Sigmoid colon (tissue), 4 donors: ENCODE measurements at regions not wholly inside any gene's neighbourhood (a gene's known extent, or its start where the extent isn't known, plus 50 kb on each side); places are given as distances from the start of the nearest gene placed in this dataset.

Experiments used
- CTCF ChIP-seq, 4 experiments: fragments of 450-650 bp in 3 of 4; fragments of 200-600 bp in 1 of 4; IDR thresholded peaks; one replicate each; pipeline ENCODE4 v1.5.1; 2016 to 2019; ENCODE audit warnings: antibody characterized with exemption in 4 of 4, mild to moderate bottlenecking in 3 of 4, moderate library complexity in 2 of 4
- EP300 ChIP-seq, 4 donors: sonication (generic); formaldehyde crosslinking; IDR thresholded peaks; one replicate each; pipeline ENCODE4 v1.6.1; 2017; ENCODE audit warnings: antibody characterized with exemption in 4 of 4
- POLR2A ChIP-seq, 2 donors: fragments of 450-650 bp; IDR thresholded peaks; one replicate each; pipeline ENCODE4 v1.6.1; 2016; ENCODE audit warnings: antibody characterized with exemption in 2 of 2, mild to moderate bottlenecking in 2 of 2, moderate library complexity in 2 of 2
- POLR2AphosphoS5 ChIP-seq, 4 donors: sonication (generic); formaldehyde crosslinking; IDR thresholded peaks; one replicate each; pipeline ENCODE4 v1.6.1; 2017; ENCODE audit warnings: antibody characterized with exemption in 4 of 4

DNA sequence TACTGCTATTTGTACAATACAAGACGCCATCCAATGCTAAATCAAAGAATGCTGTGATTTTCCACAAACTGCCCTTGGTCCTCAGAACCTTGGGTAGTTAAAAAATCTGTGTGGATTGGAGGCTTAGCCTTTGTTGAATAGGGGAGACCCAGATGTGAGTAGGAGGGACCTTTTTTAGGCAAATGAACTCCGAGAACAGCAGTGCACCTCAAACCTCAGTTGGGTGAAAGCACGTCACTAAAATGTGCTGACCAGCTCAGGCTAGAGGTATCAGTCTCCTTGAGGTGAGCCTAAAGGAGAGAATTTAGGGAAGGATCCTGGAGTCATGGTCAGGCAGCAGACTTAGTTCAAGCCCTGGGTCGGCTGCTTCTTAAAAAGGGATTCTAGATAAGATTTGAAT lies 200.7 kb downstream of the SOX2 start:
- TF ChIP-seq CTCF (IDR thresholded peaks at IDR 0.05), result no peak
- no peak for TF ChIP-seq POLR2A (IDR thresholded peaks at IDR 0.05)
- TF ChIP-seq POLR2AphosphoS5 (IDR thresholded peaks at IDR 0.05), result no peak
- TF ChIP-seq EP300 (IDR thresholded peaks at IDR 0.05), result no peak
